Dermis blood vessel endothelial cell (primary cell): ENCODE measurements at regions not wholly inside any gene's neighbourhood (a gene's known extent, or its start where the extent isn't known, plus 50 kb on each side); places are given as distances from the start of the nearest gene placed in this dataset.
A peak's percentile ranks its signal among the peaks of the same experiment; 100 is the strongest.

Experiments
- DNase-seq: peaks from one replicate; pipeline ENCODE4 v3.0.0; 2010

- DNase-seq: no peak
These were observed 537.3 kb upstream of the SEMA6D start for GRCh38 chr15:47179988-47180387.

GRCh38 chr15:47182818-47183217 lies 534.5 kb upstream of the SEMA6D start:
- no peak for DNase-seq

- peak; percentile 40 for DNase-seq
These were observed 533.0 kb upstream of the SEMA6D start for GRCh38 chr15:47184003-47184907.

DNA sequence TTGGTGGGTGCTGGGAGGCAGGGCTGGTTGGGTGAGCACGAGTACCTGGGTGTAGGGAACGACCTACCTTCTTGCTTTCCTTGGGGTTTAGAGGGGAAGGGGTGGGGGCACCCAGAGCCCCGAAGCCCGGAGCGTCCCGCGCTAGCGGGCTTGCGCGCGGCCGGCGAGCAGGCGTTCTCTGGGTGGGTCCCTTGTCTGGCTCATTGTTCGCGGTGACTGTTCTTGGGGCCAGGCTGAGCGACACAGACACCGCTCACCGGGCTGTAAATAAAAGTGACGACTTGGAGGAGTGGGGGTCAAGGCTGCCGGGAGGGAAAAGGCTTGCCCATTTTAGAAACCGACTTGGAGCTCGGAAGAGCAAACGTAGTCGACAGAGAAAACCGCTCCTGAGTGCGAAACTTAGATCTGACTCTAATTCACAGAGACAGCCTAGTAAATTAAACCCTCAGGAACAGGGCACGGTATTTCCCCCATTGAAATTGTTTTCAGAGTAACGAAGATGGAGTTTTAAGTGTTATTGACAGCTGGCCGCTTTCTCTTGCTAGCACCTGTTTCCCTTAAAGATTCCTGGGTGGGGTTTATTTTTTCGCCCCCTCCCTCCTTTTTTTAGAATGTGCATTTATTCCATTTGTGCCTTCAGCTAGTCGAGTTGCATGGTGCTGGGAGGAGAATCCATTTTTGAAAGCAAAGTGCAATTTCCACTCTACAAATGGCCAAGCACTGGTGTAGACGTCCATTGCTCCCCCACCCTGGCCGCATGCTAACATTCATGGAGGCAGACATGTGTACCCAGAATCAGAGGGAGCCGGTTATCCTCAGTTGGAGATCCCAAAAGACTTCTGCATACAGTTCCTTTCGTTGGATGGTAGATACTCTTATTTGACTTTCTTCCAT lies 532.1 kb upstream of the SEMA6D start:
- peak; percentile 24 for DNase-seq

DNA sequence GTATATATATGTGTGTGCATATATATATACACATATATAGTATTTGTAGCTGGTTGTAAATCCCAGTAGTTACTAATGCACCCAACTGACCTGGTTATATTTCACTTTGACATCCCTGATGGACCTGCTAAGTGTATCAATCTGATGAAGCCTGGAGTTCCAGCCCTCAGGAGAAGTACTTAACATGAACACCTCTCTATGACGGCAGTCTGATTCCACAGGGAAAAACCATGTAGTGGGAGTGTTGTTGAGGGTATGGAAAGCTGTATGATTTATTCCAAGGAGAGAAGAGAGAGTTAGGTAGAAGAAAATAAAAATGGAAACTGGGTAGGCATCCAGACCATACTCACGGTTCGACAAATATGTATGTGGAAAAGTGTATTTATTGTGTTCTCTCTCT lies 531.2 kb upstream of the SEMA6D start:
- DNase-seq: no peak

GRCh38 chr15:47188758-47189507 lies 528.4 kb upstream of the SEMA6D start:
- DNase-seq: no peak

DNA sequence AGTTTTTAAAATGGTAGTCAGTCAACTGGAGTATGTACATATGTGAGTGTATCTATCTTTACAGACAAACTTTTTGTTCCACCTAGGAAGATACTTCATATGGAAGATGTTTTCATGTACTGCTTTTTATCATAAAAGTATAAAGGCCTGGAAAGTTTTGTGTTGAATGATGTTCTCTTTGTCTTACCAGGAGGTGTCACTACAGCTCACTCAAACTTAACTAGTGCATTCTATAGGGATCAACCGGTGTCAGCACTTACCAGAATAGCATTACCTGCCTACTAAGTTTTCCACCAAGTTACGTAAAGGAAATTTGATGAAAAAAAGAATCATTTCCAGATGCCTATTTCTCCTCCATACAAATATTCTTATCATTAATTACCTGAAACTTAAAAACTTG lies 522.6 kb upstream of the SEMA6D start:
- peak; percentile 67 for DNase-seq

- DNase-seq: peak; percentile 93
These were observed 521.3 kb upstream of the SEMA6D start for GRCh38 chr15:47196048-47196447.

DNA sequence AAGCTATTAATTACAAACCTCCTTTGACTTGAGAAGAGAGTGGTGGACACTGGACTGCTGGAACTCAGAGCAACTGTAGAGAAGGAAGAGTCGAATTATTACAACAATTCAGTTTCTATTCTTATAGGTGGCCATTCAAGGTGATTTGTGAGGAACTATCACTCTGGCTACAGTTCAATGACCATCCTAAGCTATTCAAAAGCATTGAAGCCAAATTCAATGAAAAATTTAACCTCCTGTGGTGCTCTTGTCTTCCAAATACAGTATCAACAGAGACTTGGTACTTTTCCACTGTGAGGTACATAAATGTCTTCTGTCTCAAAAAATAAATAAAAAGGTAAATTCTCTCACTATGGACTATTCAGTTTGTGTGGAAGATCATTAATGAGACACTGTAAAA lies 513.3 kb upstream of the SEMA6D start:
- DNase-seq: no peak

- no peak for DNase-seq
These were observed 510.8 kb upstream of the SEMA6D start for GRCh38 chr15:47206358-47206978.

GRCh38 chr15:47209591-47209990 lies 507.7 kb upstream of the SEMA6D start:
- no peak for DNase-seq

DNA sequence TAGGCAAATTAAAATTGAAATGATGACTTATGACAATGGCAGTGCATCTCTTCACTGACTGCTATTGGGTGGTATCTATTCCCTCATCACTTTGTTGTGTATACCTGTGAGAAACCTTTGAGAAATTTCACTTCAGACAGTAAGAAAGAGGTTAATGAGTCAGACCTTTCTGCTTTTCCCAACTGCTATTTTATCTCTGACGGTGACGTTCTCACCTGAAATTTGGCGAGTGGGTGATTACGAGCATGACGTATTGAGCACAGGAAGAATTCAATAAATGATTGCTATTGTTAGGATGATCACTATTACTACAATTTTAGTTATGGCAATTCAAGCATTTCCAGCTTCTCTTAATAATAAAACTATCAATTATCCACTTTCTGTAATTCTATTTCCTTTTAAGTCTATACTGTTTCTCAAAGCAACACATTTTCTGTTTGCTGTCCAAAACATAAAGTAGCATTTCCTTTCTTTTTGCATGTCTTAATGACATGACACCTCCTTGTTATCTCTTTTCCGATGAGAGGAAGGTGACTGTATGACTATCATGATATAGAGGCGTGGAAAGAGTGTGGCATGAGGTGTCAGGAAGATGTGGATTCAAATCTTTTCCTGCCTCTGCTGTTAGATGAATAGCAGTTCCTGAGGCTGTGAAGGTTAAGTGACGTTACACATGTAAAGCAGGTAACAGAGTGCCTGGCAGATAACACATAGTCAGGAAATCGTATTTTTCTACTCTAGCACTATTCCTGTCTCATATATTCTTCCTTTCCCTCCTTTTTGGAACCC lies 504.9 kb upstream of the SEMA6D start:
- no peak for DNase-seq

DNA sequence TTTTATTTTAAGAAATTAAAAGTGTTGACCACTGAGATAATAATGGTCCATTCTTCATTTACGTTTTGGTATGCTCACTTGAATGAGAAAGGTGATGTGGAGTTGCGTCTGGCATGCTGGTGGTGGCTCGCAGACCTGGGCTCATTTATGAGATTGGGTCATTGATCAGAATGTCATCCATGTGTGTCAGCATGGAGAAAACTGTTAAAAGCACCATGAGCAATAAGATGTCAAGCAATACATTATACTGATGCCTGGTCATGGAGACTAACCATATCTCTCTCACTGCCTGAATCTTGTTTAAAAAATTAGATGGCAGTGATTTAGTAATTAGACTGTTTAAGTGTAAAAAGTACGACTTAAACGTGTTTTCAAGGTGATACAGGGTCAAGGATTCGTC lies 503.4 kb upstream of the SEMA6D start:
- no peak for DNase-seq

GRCh38 chr15:47218295-47218694 lies 499.0 kb upstream of the SEMA6D start:
- no peak for DNase-seq

GRCh38 chr15:47244361-47244760 lies 472.9 kb upstream of the SEMA6D start:
- no peak for DNase-seq

GRCh38 chr15:47246317-47246716 lies 471.0 kb upstream of the SEMA6D start:
- peak; percentile 17 for DNase-seq

- no peak for DNase-seq
These were observed 458.8 kb upstream of the SEMA6D start for GRCh38 chr15:47258521-47258920.

DNA sequence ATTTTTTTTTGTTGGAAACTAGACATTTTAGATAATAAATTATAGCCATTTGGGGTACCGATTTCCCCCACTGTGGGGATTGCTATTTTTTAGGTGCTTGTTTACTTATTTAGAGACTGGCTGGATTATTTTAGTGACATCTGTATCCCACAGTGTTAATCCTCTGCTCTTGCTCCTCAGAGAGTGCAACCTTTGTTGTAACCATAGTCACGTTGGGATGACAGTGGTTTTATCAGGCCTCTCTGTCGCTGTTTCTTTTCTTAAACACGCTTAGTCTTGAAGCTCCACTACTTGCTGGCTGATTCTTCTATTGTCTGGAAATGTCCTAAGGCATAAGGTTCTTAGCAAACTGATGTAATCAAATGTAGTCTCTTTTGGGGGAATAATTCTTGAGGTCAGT lies 451.6 kb upstream of the SEMA6D start:
- DNase-seq: no peak

DNA sequence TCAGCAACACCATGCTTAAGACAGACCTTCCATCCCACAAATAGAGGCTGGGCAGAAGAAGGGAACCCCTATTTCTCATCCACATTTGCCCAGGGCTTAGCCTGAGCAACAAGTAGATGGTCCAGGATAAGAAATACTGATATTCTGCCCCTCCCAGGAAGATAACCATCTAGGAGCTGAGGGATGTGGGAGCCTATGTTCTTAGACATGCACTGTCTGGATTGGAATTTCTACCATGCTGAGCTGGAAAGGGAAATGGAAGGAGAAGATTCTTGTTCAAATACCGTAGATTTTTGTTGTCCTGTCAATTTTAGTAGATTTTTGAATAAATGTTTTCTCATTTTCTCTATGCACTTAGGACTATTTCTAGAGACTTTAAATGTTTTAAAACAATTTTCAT lies 450.7 kb upstream of the SEMA6D start:
- no peak for DNase-seq

GRCh38 chr15:47273864-47274263 lies 443.4 kb upstream of the SEMA6D start:
- no peak for DNase-seq

DNA sequence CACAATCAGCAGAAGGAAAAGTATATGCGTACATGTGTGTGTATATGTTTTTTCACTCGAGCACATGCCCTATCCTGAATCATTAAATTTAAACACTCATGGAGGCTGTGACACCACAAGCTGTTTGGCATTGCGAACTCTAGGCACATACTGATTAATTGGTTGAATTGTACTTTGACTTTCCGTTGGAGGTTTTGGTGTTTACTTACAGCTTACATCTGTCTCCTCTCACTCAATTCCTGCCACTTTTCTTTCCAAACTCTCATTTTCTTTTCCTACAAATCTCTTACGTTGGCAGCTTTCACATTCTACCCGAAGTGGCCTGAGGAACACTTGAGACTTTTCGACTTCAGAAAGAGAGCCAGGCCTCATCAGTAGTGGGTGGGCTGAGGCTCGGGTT lies 434.1 kb upstream of the SEMA6D start:
- no peak for DNase-seq

GRCh38 chr15:47288794-47289193 lies 428.5 kb upstream of the SEMA6D start:
- no peak for DNase-seq
